Effector memory CD4-positive, alpha-beta T cell (primary cell): ENCODE measurements at regions not wholly inside any gene's neighbourhood (a gene's known extent, or its start where the extent isn't known, plus 50 kb on each side); places are given as distances from the start of the nearest gene placed in this dataset.

Source experiments
- DNase-seq, 3 donors: peaks; one replicate each; pipeline ENCODE4 v3.0.0-alpha.2; 2020
- H3K27ac ChIP-seq: 2 replicates; pipeline ENCODE4 v1.7.0; 2013; ENCODE audit warnings: mild to moderate bottlenecking, low read length, moderate library complexity; ENCODE audit not compliant: insufficient read depth, poor library complexity, severe bottlenecking
- H3K27me3 ChIP-seq: replicated peaks from 2 replicates; pipeline ENCODE4 v1.7.0; 2013; ENCODE audit warnings: mild to moderate bottlenecking, low read length; ENCODE audit not compliant: insufficient read depth, control insufficient read depth, poor library complexity, severe bottlenecking
- H3K36me3 ChIP-seq: 2 replicates; pipeline ENCODE4 v1.7.0; 2013; ENCODE audit warnings: mild to moderate bottlenecking, low read length, moderate library complexity; ENCODE audit not compliant: control insufficient read depth, insufficient read depth
- H3K4me1 ChIP-seq: 2 replicates; pipeline ENCODE4 v1.7.0; 2013; ENCODE audit warnings: low read length, mild to moderate bottlenecking; ENCODE audit not compliant: control insufficient read depth, insufficient read depth, poor library complexity, severe bottlenecking
- H3K4me3 ChIP-seq: 2 replicates; pipeline ENCODE4 v1.7.0; 2013; ENCODE audit warnings: low read length, low read depth, mild to moderate bottlenecking; ENCODE audit not compliant: insufficient read depth, poor library complexity, severe bottlenecking
- H3K9me3 ChIP-seq: 2 replicates; pipeline ENCODE4 v1.7.0; 2013; ENCODE audit warnings: mild to moderate bottlenecking, low read length, moderate library complexity; ENCODE audit not compliant: control insufficient read depth

DNA sequence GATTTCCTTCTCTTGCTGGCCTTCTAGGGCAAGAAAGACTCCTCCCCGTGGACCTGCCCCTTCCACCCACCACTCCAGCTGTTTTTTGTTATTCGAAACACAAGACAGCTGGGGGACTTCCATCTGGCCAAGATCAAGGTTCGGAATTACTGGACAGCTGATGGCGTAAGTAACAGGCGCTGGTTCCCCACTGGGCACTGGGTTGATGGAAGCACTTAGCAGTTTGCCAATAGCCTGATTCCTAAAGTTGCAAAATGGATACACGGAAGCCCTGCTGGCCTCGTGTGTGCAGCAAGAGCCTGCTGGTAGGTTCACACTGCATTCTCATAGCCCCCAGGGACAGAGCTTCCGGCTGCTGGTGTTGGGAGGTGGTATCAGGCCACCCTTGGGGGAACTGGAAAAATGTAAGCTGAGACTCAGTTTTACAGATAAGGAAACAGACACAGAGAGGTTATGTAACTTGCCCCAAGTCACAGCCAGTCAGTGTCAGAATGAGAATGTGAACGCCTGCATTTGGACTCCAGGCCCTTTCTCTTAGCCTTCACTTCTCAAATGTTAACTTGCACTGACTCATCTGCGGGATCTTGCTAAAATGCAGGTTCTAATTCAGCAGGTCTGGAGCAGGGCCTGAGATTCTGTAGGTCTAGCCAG lies 171.7 kb downstream of the KATNIP start:
- peaks cover 8% of the 10 kb centered on the region for H3K36me3 ChIP-seq

DNA sequence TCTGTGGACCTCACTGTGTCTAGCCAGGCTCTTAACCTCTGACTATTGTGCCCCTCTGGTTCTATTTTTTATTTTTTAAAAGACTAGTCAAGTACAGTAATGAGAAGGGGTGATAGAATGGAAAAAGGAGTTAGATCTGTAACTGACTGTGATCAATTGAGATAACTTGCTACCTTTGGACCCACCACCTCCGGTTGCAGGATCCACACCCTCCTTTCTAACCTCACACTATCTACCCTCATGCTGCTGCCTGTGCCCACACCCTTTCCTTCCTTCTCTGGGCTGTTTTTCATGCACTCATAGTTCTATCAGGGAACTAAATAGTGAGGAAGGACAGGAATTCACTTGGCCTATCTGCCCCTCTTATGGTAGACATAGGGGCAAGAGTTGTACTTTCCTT lies 172.3 kb downstream of the KATNIP start:
- Histone ChIP-seq H3K27me3 (no peaks in the 10 kb centered on the region), H3K9me3 (no peaks in the 10 kb centered on the region), H3K36me3 (peaks cover 8% of the 10 kb centered on the region), H3K4me3 (no peak overlapping the region), H3K4me1 (peaks cover 3% of the 10 kb centered on the region), H3K27ac (no peak overlapping the region)
- no peak for DNase-seq

More for the DNA sequence above, 171.7 kb downstream of the KATNIP start:
- no peak overlapping the region for H3K4me3 ChIP-seq
- H3K27me3 ChIP-seq: no peaks in the 10 kb centered on the region
- H3K9me3 ChIP-seq: no peaks in the 10 kb centered on the region
- H3K27ac ChIP-seq: no peak overlapping the region
- H3K4me1 ChIP-seq: peaks cover 3% of the 10 kb centered on the region
- DNase-seq: no peak

DNA sequence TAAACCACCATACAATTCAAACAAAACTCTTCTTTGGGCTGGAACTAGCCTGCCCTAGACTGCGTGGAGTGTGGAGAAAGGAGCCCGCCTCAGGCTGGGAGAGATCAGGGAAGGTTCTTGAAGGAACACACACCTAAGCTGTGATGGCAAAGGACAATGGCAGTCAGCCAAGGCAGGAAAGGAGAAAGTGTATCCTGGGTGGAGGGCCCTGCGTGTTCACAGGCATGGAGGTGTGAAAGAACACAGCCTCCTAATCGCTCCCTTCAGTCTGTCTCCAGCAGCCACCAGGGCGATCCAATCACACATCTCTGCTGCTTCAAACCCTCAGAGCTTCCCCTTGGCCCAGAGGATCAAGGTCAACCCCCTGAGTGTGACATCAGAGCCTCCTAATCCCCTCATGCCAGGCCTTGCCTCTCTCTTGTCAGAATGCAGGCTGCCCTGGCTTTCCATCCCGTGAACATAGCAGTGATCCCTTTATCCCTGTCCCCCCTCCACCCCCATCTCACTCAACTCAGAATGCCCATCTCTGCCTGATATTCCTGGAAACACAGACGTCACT lies 173.0 kb downstream of the KATNIP start:
- H3K9me3 ChIP-seq: no peaks in the 10 kb centered on the region
- no peaks in the 10 kb centered on the region for H3K27me3 ChIP-seq
- H3K4me3 ChIP-seq: no peak overlapping the region
- H3K36me3 ChIP-seq: peaks cover 8% of the 10 kb centered on the region
- H3K4me1 ChIP-seq: peaks cover 3% of the 10 kb centered on the region
- no peak for DNase-seq
- H3K27ac ChIP-seq: no peak overlapping the region

DNA sequence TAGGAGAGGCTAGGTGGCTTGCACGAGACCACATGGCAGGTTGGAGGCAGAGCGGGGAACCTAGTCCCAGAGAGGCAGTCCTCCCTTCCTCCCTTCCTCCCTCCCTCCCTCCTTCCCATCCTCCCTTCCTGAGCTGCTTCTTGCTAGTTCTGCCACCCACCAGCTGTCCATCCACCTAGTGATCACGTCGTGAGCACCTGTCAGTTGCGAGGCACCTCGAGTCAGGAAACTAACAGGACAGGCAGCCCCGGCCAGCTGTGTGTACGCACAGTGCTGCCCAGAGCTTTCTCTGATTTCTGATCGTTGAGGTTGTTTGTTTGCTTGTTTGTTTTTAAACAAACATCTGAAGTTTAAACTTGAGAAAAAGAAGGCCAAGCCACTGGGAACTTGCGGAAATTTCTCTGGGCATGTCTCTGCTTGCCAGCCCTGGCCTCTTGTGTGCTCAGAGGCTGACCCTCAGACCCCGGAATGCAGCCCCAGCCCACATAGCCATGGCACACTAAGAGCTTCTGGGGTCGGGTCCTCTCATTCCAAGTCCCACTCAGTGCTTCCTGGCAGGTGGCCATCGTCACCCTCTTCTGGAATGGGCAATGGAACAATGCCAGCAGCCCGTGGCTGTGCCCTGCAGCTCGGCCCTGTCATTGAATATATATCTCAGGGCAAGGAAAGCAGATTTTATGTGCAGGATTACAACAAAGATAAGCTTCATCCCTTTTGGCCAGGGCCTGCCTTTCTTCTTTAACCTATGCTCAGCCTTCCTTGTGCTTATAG lies 174.0 kb downstream of the KATNIP start:
- H3K9me3 ChIP-seq: no peaks in the 10 kb centered on the region
- no peak overlapping the region for H3K27ac ChIP-seq
- peaks cover 8% of the 10 kb centered on the region for H3K36me3 ChIP-seq
- no peak overlapping the region for H3K4me3 ChIP-seq
- DNase-seq: no peak
- peaks cover 3% of the 10 kb centered on the region for H3K4me1 ChIP-seq
- no peaks in the 10 kb centered on the region for H3K27me3 ChIP-seq

DNA sequence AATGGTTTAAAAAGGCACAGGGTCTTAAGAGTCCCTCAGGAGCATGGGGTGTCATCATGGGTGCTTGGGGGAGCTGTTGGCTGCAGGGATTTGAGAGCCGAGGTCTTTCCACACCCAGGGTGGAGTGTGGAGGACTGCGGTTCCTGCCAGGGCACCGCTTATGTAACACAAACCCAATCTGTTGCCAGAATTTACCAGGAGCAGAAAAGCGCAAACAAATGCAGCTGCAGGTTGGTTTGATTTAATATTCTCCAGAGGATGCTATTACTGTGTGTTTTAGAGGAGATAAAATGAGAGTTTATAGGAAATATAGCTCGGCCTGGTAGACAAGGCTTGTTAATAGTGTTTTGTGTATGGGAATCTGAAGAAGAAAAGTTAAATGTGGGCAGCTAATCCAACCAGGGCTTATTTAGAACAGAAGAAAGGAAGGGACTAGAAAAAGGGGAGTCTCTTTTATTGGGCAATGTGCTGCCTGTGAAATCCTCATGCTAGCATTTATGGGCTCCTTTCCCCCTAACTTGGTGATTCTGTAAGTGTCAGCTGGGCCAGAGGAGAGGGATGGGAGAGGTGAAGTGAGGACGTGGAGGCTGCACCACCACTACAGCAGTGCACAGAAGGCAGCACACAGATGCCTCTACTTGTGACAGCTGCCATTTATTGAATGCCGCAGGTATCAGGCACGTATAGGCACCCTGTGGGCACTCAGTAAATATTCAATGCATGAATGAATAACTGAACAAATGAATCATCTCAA lies 174.7 kb downstream of the KATNIP start:
- Histone ChIP-seq H3K27me3 (no peaks in the 10 kb centered on the region), H3K4me3 (no peak overlapping the region), H3K9me3 (no peaks in the 10 kb centered on the region), H3K27ac (no peak overlapping the region), H3K4me1 (peaks cover 3% of the 10 kb centered on the region), H3K36me3 (peaks cover 8% of the 10 kb centered on the region)
- no peak for DNase-seq

DNA sequence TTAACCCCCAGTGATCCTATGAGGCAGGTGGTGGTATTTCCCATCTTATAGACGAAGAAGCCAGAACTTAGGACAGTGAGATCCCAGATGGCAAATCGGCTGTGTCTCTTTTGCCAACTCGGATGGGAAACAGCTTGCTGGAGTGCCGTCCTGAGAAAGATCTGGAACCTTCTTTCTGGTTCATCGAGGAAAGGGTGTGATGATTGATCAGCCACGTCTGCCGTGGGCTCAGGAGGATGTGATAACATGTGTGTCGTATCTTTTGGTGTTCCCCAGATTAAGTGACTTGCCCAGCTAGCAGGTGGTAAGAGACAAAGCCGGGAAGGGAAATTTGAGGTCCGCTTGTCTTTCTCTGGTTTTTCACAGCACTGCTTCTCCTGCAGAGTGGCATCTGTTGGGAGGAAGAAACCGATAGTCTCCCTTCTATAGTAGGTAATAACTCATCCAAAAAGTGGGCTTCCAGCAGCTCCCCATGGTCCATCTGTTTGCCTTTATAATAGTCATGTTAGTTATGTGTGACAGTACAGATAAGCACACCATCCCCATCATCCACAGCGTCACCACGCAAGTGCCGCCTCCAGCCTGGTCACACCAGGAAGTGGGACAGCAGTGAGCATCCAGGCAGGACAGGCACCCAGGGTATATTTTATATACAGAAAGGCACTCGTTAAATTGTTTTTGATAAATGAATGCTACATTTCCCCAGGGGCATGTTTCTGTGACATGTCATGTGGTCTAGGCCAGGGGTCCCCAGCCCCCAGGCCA lies 175.5 kb downstream of the KATNIP start:
- H3K36me3 ChIP-seq: peaks cover 8% of the 10 kb centered on the region
- H3K27ac ChIP-seq: no peak overlapping the region

DNA sequence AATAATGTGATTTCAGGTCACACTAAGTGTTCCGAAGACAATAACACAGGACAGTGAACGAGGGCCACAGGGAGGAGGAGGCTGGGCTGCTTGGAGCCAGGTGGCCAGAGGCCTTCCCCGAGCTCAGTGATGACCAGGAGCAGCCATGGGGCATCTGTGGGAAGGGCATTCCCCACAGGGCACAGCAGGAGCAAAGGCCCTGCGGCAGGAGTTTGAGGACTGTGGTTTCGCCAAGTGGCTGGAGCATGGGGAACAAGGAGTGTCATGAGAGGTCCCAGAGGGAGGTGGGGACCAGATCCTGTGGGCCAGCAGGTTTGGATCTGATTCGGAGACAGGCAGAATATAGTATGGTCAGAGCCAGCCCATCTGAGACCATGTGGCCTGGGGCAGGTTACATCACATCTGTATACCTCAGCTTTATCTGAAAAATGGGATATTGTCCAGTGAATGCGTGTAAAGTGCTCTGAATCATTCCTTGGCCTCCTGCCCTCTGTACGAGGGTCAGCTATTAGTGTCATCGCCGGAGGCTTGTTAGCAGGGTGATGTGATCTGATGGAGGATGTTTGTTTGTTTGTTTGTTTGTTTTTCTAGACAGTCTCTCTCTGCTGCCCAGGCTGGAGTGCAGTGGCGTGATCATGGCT lies 176.8 kb downstream of the KATNIP start:
- Histone ChIP-seq H3K4me3 (no peak overlapping the region), H3K4me1 (peaks cover 3% of the 10 kb centered on the region)
- DNase-seq: no peak

More for the DNA sequence above, 175.5 kb downstream of the KATNIP start:
- no peaks in the 10 kb centered on the region for H3K9me3 ChIP-seq
- H3K4me3 ChIP-seq: no peak overlapping the region
- H3K27me3 ChIP-seq: no peaks in the 10 kb centered on the region
- DNase-seq: no peak
- H3K4me1 ChIP-seq: peaks cover 3% of the 10 kb centered on the region

GRCh38 chr16:27727941-27728340 lies 178.0 kb downstream of the KATNIP start:
- no peaks in the 10 kb centered on the region for H3K27me3 ChIP-seq
- no peak for DNase-seq
- H3K4me1 ChIP-seq: no peaks in the 10 kb centered on the region
- H3K9me3 ChIP-seq: no peaks in the 10 kb centered on the region
- H3K4me3 ChIP-seq: no peak overlapping the region
- H3K36me3 ChIP-seq: no peaks in the 10 kb centered on the region
- no peak overlapping the region for H3K27ac ChIP-seq

More for the DNA sequence above, 176.8 kb downstream of the KATNIP start:
- Histone ChIP-seq H3K9me3 (no peaks in the 10 kb centered on the region), H3K36me3 (peaks cover 3% of the 10 kb centered on the region), H3K27ac (no peak overlapping the region), H3K27me3 (no peaks in the 10 kb centered on the region)

DNA sequence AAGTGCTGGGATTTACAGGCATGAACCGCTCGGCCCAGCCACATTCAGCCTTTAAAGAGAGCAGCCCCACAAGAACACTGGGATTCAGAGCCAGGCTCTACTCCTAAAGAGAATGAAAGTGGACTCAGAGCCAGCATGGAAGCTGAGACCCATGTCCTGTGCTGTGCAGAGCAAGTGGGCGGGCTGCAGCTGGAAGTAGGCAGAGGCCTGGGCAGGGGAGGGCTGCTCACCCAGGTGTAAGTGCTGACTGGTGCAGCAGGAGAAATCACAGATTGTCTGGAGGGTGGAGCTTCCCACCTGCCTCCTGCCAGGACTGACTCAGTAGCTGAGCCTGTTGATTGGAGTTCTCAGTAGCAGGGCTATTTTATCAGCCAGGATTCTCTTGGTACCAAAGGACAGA lies 178.7 kb downstream of the KATNIP start:
- no peaks in the 10 kb centered on the region for H3K9me3 ChIP-seq
- no peak for DNase-seq
- no peaks in the 10 kb centered on the region for H3K27me3 ChIP-seq
- no peak overlapping the region for H3K4me3 ChIP-seq
- no peaks in the 10 kb centered on the region for H3K4me1 ChIP-seq
- H3K27ac ChIP-seq: no peak overlapping the region
- no peaks in the 10 kb centered on the region for H3K36me3 ChIP-seq
